HepG2 (cell line): ENCODE measurements at regions not wholly inside any gene's neighbourhood (a gene's known extent, or its start where the extent isn't known, plus 50 kb on each side); places are given as distances from the start of the nearest gene placed in this dataset.

Experiments
- ATAC-seq: fragments of 200-7000 bp; cut with Tn5 transposase; 3 replicates; pipeline ENCODE4 v1.9.1; 2020; ENCODE audit warnings: mild to moderate bottlenecking, moderate library complexity
- BruUV-seq: library from RNA; stranded (reverse); fragments of 400-500 nt; replicated peaks from 2 replicates; lab custom pipeline; 2021; lab: Mats Ljungman, UMichigan
- CTCF ChIA-PET: fragments of 300-600 bp; formaldehyde crosslinking; extraction: SDS; loops from one replicate; lab custom pipeline; 2021; ENCODE audit warnings: low total read pairs, inconsistent platforms, low intra/inter-chr PET ratio; lab: Yijun Ruan, JAX
- POLR2A ChIA-PET: fragments of 350-600 bp; sonication (Branson Sonifier 250); formaldehyde crosslinking; loops from one replicate; lab custom pipeline; 2020; ENCODE audit warnings: antibody characterized with exemption, inconsistent platforms; lab: Yijun Ruan, JAX
- DNase-seq: peaks from one replicate; pipeline ENCODE4 v3.0.0-alpha.2; 2015; ENCODE audit warnings: low spot score
- FAIRE-seq: peaks from 3 replicates; lab custom pipeline; 2011; peaks lifted over from hg19 to GRCh38; lab: Jason Lieb, UNC
- H2AFZ ChIP-seq: one replicate; pipeline ENCODE4 v1.6.1; 2011; ENCODE audit warnings: low read length, inconsistent platforms
- H3K27ac ChIP-seq: fragments of 300-600 bp; 3 replicates; pipeline ENCODE4 v1.8.0; 2011; ENCODE audit warnings: mixed run types, mild to moderate bottlenecking, mixed read lengths, low read length, inconsistent platforms; ENCODE audit not compliant: insufficient read depth; ENCODE audit errors: extremely low read length
- H3K27me3 ChIP-seq, 2 experiments: fragments of 200-600 bp in 1 of 2; 2 replicates in 1 of 2; 3 replicates in 1 of 2; pipeline versions ENCODE4 v1.6.0 to v1.8.0; 2011; ENCODE audit warnings: low read length in 2 of 2, mild to moderate bottlenecking in 2 of 2, moderate library complexity in 2 of 2, inconsistent platforms in 1 of 2; ENCODE audit not compliant: insufficient read depth in 2 of 2, control insufficient read depth in 1 of 2
- H3K36me3 ChIP-seq, 2 experiments: fragments of 200-600 bp in 1 of 2; replicated peaks in 1 of 2; 2 replicates in 1 of 2; 3 replicates in 1 of 2; pipeline versions ENCODE4 v1.5.1 to v1.8.0; 2011; ENCODE audit warnings: low read length in 2 of 2, inconsistent platforms in 1 of 2; ENCODE audit not compliant: insufficient read depth in 2 of 2, control insufficient read depth in 1 of 2
- H3K4me1 ChIP-seq: 2 replicates; pipeline ENCODE4 v1.5.1; 2012; ENCODE audit warnings: low read length, inconsistent platforms; ENCODE audit not compliant: insufficient read depth
- H3K4me2 ChIP-seq: 2 replicates; pipeline ENCODE4 v1.6.0; 2011; ENCODE audit warnings: low read depth, low read length, inconsistent platforms
- H3K4me3 ChIP-seq, 3 experiments: fragments of 200-600 bp in 1 of 3; sonication (generic), shearing (Covaris generic) in 1 of 3; replicated peaks in 1 of 3; 2 replicates each; pipeline ENCODE4 v1.5.1; 2011 to 2016; ENCODE audit warnings: low read length in 3 of 3, inconsistent platforms in 2 of 3, low read depth in 2 of 3, mild to moderate bottlenecking in 2 of 3, control low read depth in 1 of 3, mixed read lengths in 1 of 3; ENCODE audit not compliant: insufficient read depth in 1 of 3
- H3K79me2 ChIP-seq: one replicate; pipeline ENCODE4 v1.6.1; 2011; ENCODE audit warnings: low read length, inconsistent platforms; ENCODE audit not compliant: insufficient read depth
- H3K9ac ChIP-seq: 2 replicates; pipeline ENCODE4 v1.6.0; 2011; ENCODE audit warnings: mild to moderate bottlenecking, low read depth, low read length, inconsistent platforms; ENCODE audit not compliant: insufficient read depth
- H3K9me3 ChIP-seq: 2 replicates; pipeline ENCODE4 v1.5.1; 2012; ENCODE audit warnings: mild to moderate bottlenecking, low read length
- H4K20me1 ChIP-seq: 2 replicates; pipeline ENCODE4 v1.6.0; 2011; ENCODE audit warnings: inconsistent platforms, mild to moderate bottlenecking, low read length, moderate library complexity; ENCODE audit not compliant: insufficient read depth
- GTF3A ChIP-seq: sonication (generic); formaldehyde crosslinking; conservative IDR thresholded peaks from 2 replicates; pipeline ENCODE4 v1.4.0; 2020; ENCODE audit warnings: mild to moderate bottlenecking, missing genetic modification reagents
- MATR3 ChIP-seq: sonication (generic); formaldehyde crosslinking; IDR thresholded peaks from 2 replicates; pipeline ENCODE4 v1.4.0; 2020; ENCODE audit warnings: missing genetic modification reagents
- MIER2 ChIP-seq: IDR thresholded peaks from 2 replicates; pipeline ENCODE4 v1.6.1; 2016; ENCODE audit warnings: missing biosample characterization, missing genetic modification reagents
- MLX ChIP-seq: IDR thresholded peaks from 2 replicates; pipeline ENCODE4 v1.6.1; 2016
- MXD4 ChIP-seq: IDR thresholded peaks from 2 replicates; pipeline ENCODE4 v1.6.1; 2016; ENCODE audit warnings: mild to moderate bottlenecking, missing biosample characterization, missing genetic modification reagents
- NFKB2 ChIP-seq: sonication (generic); formaldehyde crosslinking; IDR thresholded peaks from 2 replicates; pipeline ENCODE4 v1.4.0; 2020; ENCODE audit warnings: missing genetic modification reagents, borderline replicate concordance
- PHF8 ChIP-seq: sonication (generic); formaldehyde crosslinking; IDR thresholded peaks from 2 replicates; pipeline ENCODE4 v1.5.0; 2020; ENCODE audit warnings: missing genetic modification reagents
- RFXANK ChIP-seq: IDR thresholded peaks from 2 replicates; pipeline ENCODE4 v1.6.1; 2016
- SMAD9 ChIP-seq: sonication (generic); formaldehyde crosslinking; IDR thresholded peaks from 2 replicates; pipeline ENCODE4 v1.5.1; 2020; ENCODE audit warnings: mild to moderate bottlenecking, missing genetic modification reagents
- ZBTB21 ChIP-seq: sonication (generic); formaldehyde crosslinking; IDR thresholded peaks from 2 replicates; pipeline ENCODE4 v1.4.0; 2020; ENCODE audit warnings: missing genetic modification reagents
- ZBTB3 ChIP-seq: sonication (generic); formaldehyde crosslinking; IDR thresholded peaks from 2 replicates; pipeline ENCODE4 v1.4.0; 2020; ENCODE audit warnings: low read depth, mild to moderate bottlenecking, moderate library complexity, missing genetic modification reagents, borderline replicate concordance
- ZFP62 ChIP-seq: sonication (generic); formaldehyde crosslinking; IDR thresholded peaks from 2 replicates; pipeline ENCODE4 v1.4.0; 2020; ENCODE audit warnings: missing genetic modification reagents
- ZNF282 ChIP-seq: fragments of 450-650 bp; IDR thresholded peaks from 2 replicates; pipeline ENCODE4 v1.6.1; 2018; ENCODE audit not compliant: partially characterized antibody
- ZNF629 ChIP-seq: sonication (generic); formaldehyde crosslinking; conservative IDR thresholded peaks from 2 replicates; pipeline ENCODE4 v1.5.0; 2020; ENCODE audit warnings: missing genetic modification reagents
- ZNF878 ChIP-seq: sonication (generic); formaldehyde crosslinking; IDR thresholded peaks from 2 replicates; pipeline ENCODE4 v1.8.1; 2023; ENCODE audit warnings: mild to moderate bottlenecking, missing genetic modification reagents, moderate library complexity
- ZSCAN9 ChIP-seq: IDR thresholded peaks from 2 replicates; pipeline ENCODE4 v1.6.1; 2016; ENCODE audit warnings: borderline replicate concordance
- WGBS: methylation state at CpG from one replicate; pipeline ENCODE4 v1.1.6; 2017; ENCODE audit warnings: low lambda C conversion rate; 5-methylcytosine and 5-hydroxymethylcytosine counted together
- in situ Hi-C: cut with HindIII; loops from 2 replicates; pipeline ENCODE4 v1.10.0; 2017; ENCODE audit warnings: low pct_unique_long_range_greater_than_20kb; ENCODE audit not compliant: extremely low pct_ligation_motif_present
- intact Hi-C: fragments of 100-400 bp; cut with micrococcal nuclease; formaldehyde crosslinking; loops from one replicate; pipeline ENCODE4 v1.10.0; 2022; ENCODE audit not compliant: unreplicated experiment
- TF ChIP-seq, protein P1 (sequence below): sonication (generic); formaldehyde crosslinking; IDR thresholded peaks from 2 replicates; pipeline ENCODE4 v1.5.0; 2020; ENCODE audit warnings: mild to moderate bottlenecking, low read depth, missing genetic modification reagents, borderline replicate concordance
- TF ChIP-seq, protein P2 (sequence below): sonication (generic); formaldehyde crosslinking; conservative IDR thresholded peaks from 2 replicates; pipeline ENCODE4 v1.4.0; 2020; ENCODE audit warnings: missing genetic modification reagents
- TF ChIP-seq, protein P3 (sequence below): sonication (generic); formaldehyde crosslinking; conservative IDR thresholded peaks from 2 replicates; pipeline ENCODE4 v1.8.0; 2022; ENCODE audit warnings: low read depth, missing genetic modification reagents
- TF ChIP-seq, protein P4 (sequence below), 2 experiments: fragments of 450-650 bp in 1 of 2; sonication (generic) in 1 of 2; formaldehyde crosslinking; IDR thresholded peaks; 2 replicates each; pipeline versions ENCODE4 v1.5.0 to v1.8.0; 2020 to 2022; ENCODE audit warnings: mild to moderate bottlenecking in 1 of 2, missing genetic modification reagents in 1 of 2

- TF ChIP-seq, protein P1, sequence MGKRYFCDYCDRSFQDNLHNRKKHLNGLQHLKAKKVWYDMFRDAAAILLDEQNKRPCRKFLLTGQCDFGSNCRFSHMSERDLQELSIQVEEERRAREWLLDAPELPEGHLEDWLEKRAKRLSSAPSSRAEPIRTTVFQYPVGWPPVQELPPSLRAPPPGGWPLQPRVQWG = no peak
- TF ChIP-seq MATR3 (no peak), RFXANK (CRISPR knock-in tag) (no peak), ZNF282 (no peak), ZFP62 (CRISPR knock-in tag) (no peak)
- TF ChIP-seq, protein P2, sequence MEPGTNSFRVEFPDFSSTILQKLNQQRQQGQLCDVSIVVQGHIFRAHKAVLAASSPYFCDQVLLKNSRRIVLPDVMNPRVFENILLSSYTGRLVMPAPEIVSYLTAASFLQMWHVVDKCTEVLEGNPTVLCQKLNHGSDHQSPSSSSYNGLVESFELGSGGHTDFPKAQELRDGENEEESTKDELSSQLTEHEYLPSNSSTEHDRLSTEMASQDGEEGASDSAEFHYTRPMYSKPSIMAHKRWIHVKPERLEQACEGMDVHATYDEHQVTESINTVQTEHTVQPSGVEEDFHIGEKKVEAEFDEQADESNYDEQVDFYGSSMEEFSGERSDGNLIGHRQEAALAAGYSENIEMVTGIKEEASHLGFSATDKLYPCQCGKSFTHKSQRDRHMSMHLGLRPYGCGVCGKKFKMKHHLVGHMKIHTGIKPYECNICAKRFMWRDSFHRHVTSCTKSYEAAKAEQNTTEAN (CRISPR knock-in tag) = no peak
Measured at GRCh38 chr7:19620470-19620869, 88.4 kb downstream of the POLR1F start (continued).

- H3K9me3 ChIP-seq = peaks cover 65% of the 10 kb centered on the region
- BruUV-seq = no TSS peak
- DNase-seq = no peak
- no peak for TF ChIP-seq NFKB2 (CRISPR knock-in tag)
- TF ChIP-seq MLX = no peak
- TF ChIP-seq ZSCAN9 (CRISPR knock-in tag) = no peak
- TF ChIP-seq, protein P3, sequence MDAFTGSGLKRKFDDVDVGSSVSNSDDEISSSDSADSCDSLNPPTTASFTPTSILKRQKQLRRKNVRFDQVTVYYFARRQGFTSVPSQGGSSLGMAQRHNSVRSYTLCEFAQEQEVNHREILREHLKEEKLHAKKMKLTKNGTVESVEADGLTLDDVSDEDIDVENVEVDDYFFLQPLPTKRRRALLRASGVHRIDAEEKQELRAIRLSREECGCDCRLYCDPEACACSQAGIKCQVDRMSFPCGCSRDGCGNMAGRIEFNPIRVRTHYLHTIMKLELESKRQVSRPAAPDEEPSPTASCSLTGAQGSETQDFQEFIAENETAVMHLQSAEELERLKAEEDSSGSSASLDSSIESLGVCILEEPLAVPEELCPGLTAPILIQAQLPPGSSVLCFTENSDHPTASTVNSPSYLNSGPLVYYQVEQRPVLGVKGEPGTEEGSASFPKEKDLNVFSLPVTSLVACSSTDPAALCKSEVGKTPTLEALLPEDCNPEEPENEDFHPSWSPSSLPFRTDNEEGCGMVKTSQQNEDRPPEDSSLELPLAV (CRISPR knock-in tag) = no peak
- no peak for TF ChIP-seq MXD4 (CRISPR knock-in tag)
- TF ChIP-seq, protein P4, sequence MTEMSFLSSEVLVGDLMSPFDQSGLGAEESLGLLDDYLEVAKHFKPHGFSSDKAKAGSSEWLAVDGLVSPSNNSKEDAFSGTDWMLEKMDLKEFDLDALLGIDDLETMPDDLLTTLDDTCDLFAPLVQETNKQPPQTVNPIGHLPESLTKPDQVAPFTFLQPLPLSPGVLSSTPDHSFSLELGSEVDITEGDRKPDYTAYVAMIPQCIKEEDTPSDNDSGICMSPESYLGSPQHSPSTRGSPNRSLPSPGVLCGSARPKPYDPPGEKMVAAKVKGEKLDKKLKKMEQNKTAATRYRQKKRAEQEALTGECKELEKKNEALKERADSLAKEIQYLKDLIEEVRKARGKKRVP (CRISPR knock-in tag; IDR thresholded peaks at IDR 0.05) = no peak
- TF ChIP-seq SMAD9 = no peak
- no peak for TF ChIP-seq ZNF282
- no peak for TF ChIP-seq GTF3A
- no peak for TF ChIP-seq ZBTB21
- TF ChIP-seq ZBTB3 (CRISPR knock-in tag) = no peak
- no peak for TF ChIP-seq ZNF878
- no peak for TF ChIP-seq RFXANK (CRISPR knock-in tag)
- no peak for TF ChIP-seq MIER2 (CRISPR knock-in tag)
- TF ChIP-seq ZNF629 (CRISPR knock-in tag) = no peak
- no peak for TF ChIP-seq PHF8
Measured at GRCh38 chr7:19619122-19619521, 89.7 kb downstream of the POLR1F start.

More at GRCh38 chr7:19619122-19619521, 89.7 kb downstream of the POLR1F start:
- H4K20me1 ChIP-seq = no peaks in the 10 kb centered on the region
- in situ Hi-C loops (no loop called here), intact Hi-C loops (no loop called here)
- 0% methylated on average over 1 of the region's 1 CpG for WGBS
- H3K4me1 ChIP-seq = no peaks in the 10 kb centered on the region
- no peaks in the 10 kb centered on the region for H3K79me2 ChIP-seq
- CTCF ChIA-PET = no interaction called here
- no peaks in the 10 kb centered on the region for H3K27me3 ChIP-seq
- POLR2A ChIA-PET = no interaction called here
- FAIRE-seq (no peak), ATAC-seq (no peak)
- H3K27ac ChIP-seq = no peak overlapping the region
- no peaks in the 10 kb centered on the region for H3K36me3 ChIP-seq
- H3K4me3 ChIP-seq = no peak overlapping the region
- no peak overlapping the region for H3K4me2 ChIP-seq
- no peak overlapping the region for H2AFZ ChIP-seq
- H3K9ac ChIP-seq = no peak overlapping the region
